SH-SY5Y (cell line): ENCODE measurements at regions not wholly inside any gene's neighbourhood (a gene's known extent, or its start where the extent isn't known, plus 50 kb on each side); places are given as distances from the start of the nearest gene placed in this dataset.

ENCODE experiments used
- GATA2 ChIP-seq: IDR thresholded peaks from 2 replicates; pipeline ENCODE4 v1.6.1; 2011; ENCODE audit warnings: mild to moderate bottlenecking, low read depth, low read length
- GATA3 ChIP-seq: IDR thresholded peaks from 2 replicates; pipeline ENCODE4 v1.6.1; 2011; ENCODE audit warnings: low read depth, mild to moderate bottlenecking, low read length, moderate library complexity

DNA sequence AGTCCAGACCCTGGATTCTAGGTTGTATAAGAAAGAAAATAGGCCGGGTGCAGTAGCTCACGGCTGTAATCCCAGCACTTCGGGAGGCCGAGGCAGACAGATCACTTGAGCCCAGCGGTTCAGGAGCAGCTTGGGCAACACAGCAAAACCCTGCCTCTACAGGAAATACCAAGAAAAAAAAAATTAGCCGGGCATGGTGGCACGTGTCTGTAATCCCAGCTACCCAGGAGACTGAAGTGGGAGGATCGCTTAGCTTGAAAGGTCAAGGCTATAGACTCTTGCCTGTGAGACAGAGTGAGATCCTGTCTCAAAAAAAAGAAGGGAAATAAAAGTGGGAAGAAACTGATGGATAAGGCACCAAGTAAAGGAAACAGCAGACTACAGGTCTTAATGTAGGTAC is 287.9 kb upstream of the KLF14 start:
- TF ChIP-seq GATA2 (no peak), GATA3 (no peak)
